Right ventricle myocardium inferior (tissue), 1 donor: ENCODE measurements at regions not wholly inside any gene's neighbourhood (a gene's known extent, or its start where the extent isn't known, plus 50 kb on each side); places are given as distances from the start of the nearest gene placed in this dataset.
"Not testable (repeated sequence)": the region's sequence is repeated elsewhere in the genome, so short reads cannot be mapped to it uniquely, and the experiment has no call there.

Source experiments
- ATAC-seq: fragments of 200-7000 bp; cut with Tn5 transposase; one replicate; pipeline ENCODE4 v1.9.1; 2020; ENCODE audit warnings: mild to moderate bottlenecking, moderate library complexity
- DNase-seq: peaks from one replicate; pipeline ENCODE4 v3.0.0; 2021; ENCODE audit errors: missing footprints
- intact Hi-C: fragments of 100-400 bp; cut with DNase I; formaldehyde crosslinking; loops from one replicate; pipeline ENCODE4 v1.11.0; 2022
- donor health status: DM: no; HTN: yes; CAD: no; lungs with severe emphysema.

GRCh38 chr5:152193391-152194107 lies 211.5 kb downstream of the NMUR2 start:
- intact Hi-C loops, result no loop called here
- no peak for ATAC-seq
- no peak for DNase-seq

- intact Hi-C loops, result loop anchor here (5.0 kb wide), 1 partner anchor 84 kb away; no protein-coding TSS in a partner anchor
These were observed 216.8 kb downstream of the NMUR2 start for GRCh38 chr5:152188251-152188650.

GRCh38 chr5:152187668-152188067 lies 217.4 kb downstream of the NMUR2 start:
- intact Hi-C loops, result loop anchor here (5.0 kb wide), 1 partner anchor 85 kb away; no protein-coding TSS in a partner anchor
- no peak for DNase-seq

More at GRCh38 chr5:152188251-152188650, 216.8 kb downstream of the NMUR2 start:
- DNase-seq (no peak), ATAC-seq (peak; percentile 72)

GRCh38 chr5:152185547-152186245 lies 219.4 kb downstream of the NMUR2 start:
- DNase-seq (no peak), ATAC-seq (peak; percentile 79)
- intact Hi-C loops, result loop anchor here (5.0 kb wide), 1 partner anchor 87 kb away; no protein-coding TSS in a partner anchor

More at GRCh38 chr5:152187668-152188067, 217.4 kb downstream of the NMUR2 start:
- ATAC-seq, result no peak

- intact Hi-C loops, result no loop called here
- DNase-seq (no peak), ATAC-seq (no peak)
These were observed 220.8 kb downstream of the NMUR2 start for GRCh38 chr5:152184266-152184665.

GRCh38 chr5:152181461-152181860 lies 223.6 kb downstream of the NMUR2 start:
- intact Hi-C loops, result no loop called here
- no peak for ATAC-seq
- DNase-seq, result no peak

- DNase-seq (no peak), ATAC-seq (no peak)
- intact Hi-C loops, result no loop called here
These were observed 226.8 kb downstream of the NMUR2 start for GRCh38 chr5:152178350-152178699.

DNA sequence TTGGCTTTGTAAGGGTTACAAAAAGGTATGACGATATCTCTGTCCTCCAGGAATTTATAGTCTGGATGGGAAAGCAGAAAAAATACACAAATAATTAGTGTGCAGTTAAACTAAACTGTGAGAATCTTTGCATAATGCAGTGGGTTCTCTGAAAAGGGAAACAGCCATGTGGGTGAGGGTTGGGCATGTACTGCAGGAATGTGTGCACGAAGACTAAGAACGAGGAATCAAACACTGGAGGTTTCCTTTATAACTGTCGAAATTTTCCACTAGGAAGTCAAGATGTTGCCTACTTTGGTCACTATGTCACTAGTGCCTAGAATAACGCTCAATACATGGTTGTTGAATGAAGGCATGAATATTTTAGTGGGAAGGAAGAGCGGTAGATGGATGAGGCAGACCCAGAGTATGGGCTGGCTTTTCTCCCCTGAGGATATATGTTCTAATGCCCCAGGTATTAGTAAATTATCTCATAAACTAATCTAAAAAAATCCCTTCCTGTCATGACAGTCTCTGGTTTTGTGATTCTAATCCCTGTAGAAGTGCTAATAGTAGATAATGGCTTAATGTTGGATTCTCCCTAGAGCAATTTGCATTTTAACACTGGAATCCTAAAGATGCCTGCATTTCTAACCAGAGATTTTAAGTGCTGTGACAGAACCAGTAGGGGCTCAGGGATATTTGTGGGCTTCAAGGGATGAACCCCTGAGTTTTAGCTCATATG lies 227.3 kb downstream of the NMUR2 start:
- DNase-seq, result no peak
- intact Hi-C loops, result no loop called here
- ATAC-seq, result no peak

DNA sequence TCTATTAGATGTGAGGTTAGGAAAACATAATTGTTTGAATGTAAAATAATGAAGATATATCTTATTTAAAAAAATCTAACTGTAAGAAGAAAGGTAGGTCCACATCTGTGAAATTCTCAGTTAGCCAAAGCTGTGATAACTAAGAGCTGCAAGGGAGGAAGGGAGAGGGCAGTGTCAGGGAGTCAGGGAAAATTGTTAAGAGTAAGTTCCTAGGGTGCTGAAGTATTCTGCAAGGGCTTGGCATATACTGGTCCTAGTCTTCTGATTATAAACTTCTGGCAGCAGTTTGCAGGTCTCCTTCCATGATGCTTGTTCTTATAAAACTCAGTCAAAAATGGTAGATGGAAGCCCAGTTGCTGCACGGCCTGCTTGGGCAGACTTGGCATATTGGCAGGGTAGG lies 233.2 kb downstream of the NMUR2 start:
- intact Hi-C loops, result no loop called here
- no peak for ATAC-seq

DNA sequence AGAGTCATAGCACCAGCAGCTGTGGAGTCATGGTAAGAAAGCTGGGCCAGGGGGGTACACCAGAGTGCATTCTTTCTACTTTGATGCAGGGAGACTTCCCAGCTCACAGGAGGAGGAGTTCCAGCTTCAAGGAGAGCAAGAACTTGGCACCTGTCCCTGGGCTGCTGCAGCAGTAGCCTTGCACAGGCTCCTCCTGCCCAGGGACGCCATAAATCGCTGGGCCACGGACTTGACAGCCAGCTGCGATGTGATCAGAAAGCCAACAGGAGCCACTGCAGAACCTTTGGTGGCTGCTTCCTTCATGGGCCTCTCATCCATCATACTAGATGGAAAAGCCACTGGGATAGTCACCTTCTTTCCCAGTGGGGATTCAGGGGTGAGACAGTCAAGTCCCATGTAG lies 234.7 kb downstream of the NMUR2 start:
- DNase-seq, result no peak
- no peak for ATAC-seq
- intact Hi-C loops, result no loop called here

More for the DNA sequence above, 233.2 kb downstream of the NMUR2 start:
- no peak for DNase-seq

GRCh38 chr5:152164860-152165259 lies 240.2 kb upstream of the GLRA1 start:
- intact Hi-C loops, result no loop called here
- ATAC-seq (no peak), DNase-seq (no peak)

DNA sequence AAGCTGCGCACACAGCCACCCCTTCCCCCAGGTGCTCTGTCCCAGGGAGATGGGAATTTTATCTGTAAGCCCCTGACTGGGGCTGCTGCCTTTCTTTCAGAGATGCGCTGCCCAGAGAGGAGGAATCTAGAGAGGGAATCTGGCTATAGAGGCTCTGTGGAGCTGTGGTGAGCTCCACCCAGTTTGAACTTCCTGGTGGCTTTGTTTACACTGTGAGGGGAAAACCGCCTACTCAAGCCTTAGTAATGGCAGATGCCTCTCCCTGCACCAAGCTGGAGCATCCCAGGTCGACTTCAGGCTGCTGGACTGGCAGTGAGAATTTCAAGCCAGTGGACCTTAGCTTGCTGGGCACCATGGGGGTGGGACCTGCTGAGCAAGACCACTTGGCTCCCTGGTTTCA lies 235.2 kb upstream of the GLRA1 start:
- intact Hi-C loops, DNase-seq, ATAC-seq: not testable (repeated sequence)

GRCh38 chr5:152154452-152154851 lies 229.8 kb upstream of the GLRA1 start:
- DNase-seq, ATAC-seq, intact Hi-C loops: not testable (repeated sequence)

- ATAC-seq (no peak), DNase-seq (no peak)
- intact Hi-C loops, result no loop called here
These were observed 227.3 kb upstream of the GLRA1 start for GRCh38 chr5:152151940-152152339.

GRCh38 chr5:152151113-152151512 lies 226.5 kb upstream of the GLRA1 start:
- no peak for DNase-seq
- intact Hi-C loops, result no loop called here
- no peak for ATAC-seq

- intact Hi-C loops, result loop anchor here (10.0 kb wide), 1 partner anchor 358 kb away; no protein-coding TSS in a partner anchor
- ATAC-seq (no peak), DNase-seq (no peak)
These were observed 222.6 kb upstream of the GLRA1 start for GRCh38 chr5:152147286-152147685.

DNA sequence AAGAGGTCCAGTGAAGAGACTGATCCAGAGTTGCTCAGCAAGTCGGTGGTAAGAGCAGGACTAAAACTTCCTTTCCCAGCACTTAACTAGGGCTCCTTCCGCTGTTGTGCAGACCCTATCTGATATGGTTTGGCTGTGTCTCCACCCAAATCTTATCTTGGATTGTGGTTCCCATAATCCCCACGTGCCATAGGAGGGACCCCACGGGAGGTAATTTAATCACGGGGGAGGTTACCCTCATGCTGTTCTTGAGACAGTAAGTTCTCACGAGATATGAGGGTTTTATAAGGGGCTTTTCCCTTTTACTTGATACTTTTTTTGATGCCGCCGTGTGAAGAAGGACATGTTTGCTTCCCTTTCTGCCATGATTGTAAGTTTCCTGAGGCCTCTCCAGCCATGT lies 221.9 kb upstream of the GLRA1 start:
- DNase-seq (no peak), ATAC-seq (no peak)
- intact Hi-C loops, result loop anchor here (10.0 kb wide), 1 partner anchor 358 kb away; no protein-coding TSS in a partner anchor

- ATAC-seq (no peak), DNase-seq (no peak)
- intact Hi-C loops, result loop anchor here (10.0 kb wide), 1 partner anchor 360 kb away; no protein-coding TSS in a partner anchor
These were observed 219.9 kb upstream of the GLRA1 start for GRCh38 chr5:152144556-152144955.

DNA sequence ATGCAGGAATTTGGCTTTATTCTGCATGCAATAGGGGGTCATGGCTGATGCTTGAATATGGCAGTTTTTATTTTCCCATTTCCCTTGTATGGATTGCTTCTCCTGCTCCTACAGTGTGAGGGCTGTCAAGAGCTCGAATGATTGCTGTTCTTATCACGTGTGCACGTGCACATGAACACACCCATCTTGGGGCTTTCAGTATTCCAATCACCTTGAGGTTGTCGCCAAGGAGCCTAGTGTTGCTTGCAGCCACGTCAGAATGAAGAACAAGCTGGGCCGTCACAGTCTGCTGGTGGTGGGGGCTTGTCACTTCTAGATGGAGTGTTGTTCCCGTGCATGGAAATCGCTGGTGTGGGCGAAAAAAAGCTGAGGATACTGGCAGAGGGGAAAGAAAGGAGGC lies 219.4 kb upstream of the GLRA1 start:
- intact Hi-C loops, result loop anchor here (10.0 kb wide), 1 partner anchor 361 kb away; no protein-coding TSS in a partner anchor
- no peak for ATAC-seq
- DNase-seq, result no peak
